ENCODE measurements at regions not wholly inside any gene's neighbourhood (a gene's known extent, or its start where the extent isn't known, plus 50 kb on each side); places are given as distances from the start of the nearest gene placed in this dataset.

- TF ChIP-seq CTCF (IDR thresholded peaks at IDR 0.05; ENCODE audit: low read depth, low read length): no peak
- TF ChIP-seq EZH2phosphoT487 (IDR thresholded peaks at IDR 0.05; ENCODE audit: low read depth): no peak
Measured at GRCh38 chrX:13169684-13170083, 125.3 kb upstream of the FAM9C start.
